ENCODE measurements at regions not wholly inside any gene's neighbourhood (a gene's known extent, or its start where the extent isn't known, plus 50 kb on each side); places are given as distances from the start of the nearest gene placed in this dataset.
"Not testable (repeated sequence)": the region's sequence is repeated elsewhere in the genome, so short reads cannot be mapped to it uniquely, and the experiment has no call there.

GRCh38 chr4:162852642-162853041 is 314.0 kb downstream of the NAF1 start:
- Histone ChIP-seq H2AFZ (ENCODE audit: low read depth, low read length, severe bottlenecking) (no peak overlapping the region), H3K27ac (ENCODE audit: low read depth, low read length) (no peak overlapping the region), H3K9ac (ENCODE audit: low read length) (no peak overlapping the region), H3K36me3 (ENCODE audit: low read length) (no peaks in the 10 kb centered on the region), H4K20me1 (ENCODE audit: low read depth, low read length) (no peaks in the 10 kb centered on the region), H3K79me2 (ENCODE audit: insufficient read depth, low read length) (no peaks in the 10 kb centered on the region), H3K4me3 (ENCODE audit: insufficient read depth, low read length, poor library complexity, severe bottlenecking) (no peak overlapping the region), H3K4me2 (ENCODE audit: low read depth, low read length, poor library complexity, severe bottlenecking) (no peak overlapping the region), H3F3A (ENCODE audit: insufficient read depth) (no peaks in the 10 kb centered on the region), H3K9me3 (ENCODE audit: insufficient read depth, low read length) (no peaks in the 10 kb centered on the region), H3K9me2 (replicated peaks; ENCODE audit: insufficient read depth, low read length) (no peaks in the 10 kb centered on the region), H3K27me3 (ENCODE audit: low read length) (no peaks in the 10 kb centered on the region)
- TF ChIP-seq CTCF (IDR thresholded peaks at IDR 0.05; ENCODE audit: insufficient read depth, low read length, poor library complexity, severe bottlenecking) (no peak), EZH2phosphoT487 (conservative IDR thresholded peaks at IDR 0.05; ENCODE audit: low read length) (no peak)

GRCh38 chr4:162851241-162851758 is 315.4 kb downstream of the NAF1 start:
- H3F3A ChIP-seq (ENCODE audit: insufficient read depth); H3K9me2 ChIP-seq (replicated peaks; ENCODE audit: insufficient read depth, low read length); H3K9me3 ChIP-seq (ENCODE audit: insufficient read depth, low read length); H3K27ac ChIP-seq (ENCODE audit: low read depth, low read length); H3K27me3 ChIP-seq (ENCODE audit: low read length); H3K36me3 ChIP-seq (ENCODE audit: low read length); H3K9ac ChIP-seq (ENCODE audit: low read length); H3K4me3 ChIP-seq (ENCODE audit: insufficient read depth, low read length, poor library complexity, severe bottlenecking); H3K79me2 ChIP-seq (ENCODE audit: insufficient read depth, low read length); H4K20me1 ChIP-seq (ENCODE audit: low read depth, low read length): not testable (repeated sequence)
- H2AFZ ChIP-seq (ENCODE audit: low read depth, low read length, severe bottlenecking), result peak overlapping the region; percentile 83
- peak overlapping the region; percentile 23 for H3K4me2 ChIP-seq (ENCODE audit: low read depth, low read length, poor library complexity, severe bottlenecking)

- no peak overlapping the region for H3K4me3 ChIP-seq (ENCODE audit: insufficient read depth, low read length, poor library complexity, severe bottlenecking)
- H4K20me1 ChIP-seq (ENCODE audit: low read depth, low read length), result no peaks in the 10 kb centered on the region
- no peak overlapping the region for H3K4me2 ChIP-seq (ENCODE audit: low read depth, low read length, poor library complexity, severe bottlenecking)
- no peak overlapping the region for H3K9ac ChIP-seq (ENCODE audit: low read length)
- no peaks in the 10 kb centered on the region for H3F3A ChIP-seq (ENCODE audit: insufficient read depth)
- no peaks in the 10 kb centered on the region for H3K79me2 ChIP-seq (ENCODE audit: insufficient read depth, low read length)
- no peaks in the 10 kb centered on the region for H3K9me2 ChIP-seq (replicated peaks; ENCODE audit: insufficient read depth, low read length)
- H3K27me3 ChIP-seq (ENCODE audit: low read length), result no peaks in the 10 kb centered on the region
- no peak for TF ChIP-seq CTCF (IDR thresholded peaks at IDR 0.05; ENCODE audit: insufficient read depth, low read length, poor library complexity, severe bottlenecking)
- no peak for TF ChIP-seq EZH2phosphoT487 (conservative IDR thresholded peaks at IDR 0.05; ENCODE audit: low read length)
- H2AFZ ChIP-seq (ENCODE audit: low read depth, low read length, severe bottlenecking), result no peak overlapping the region
- no peak overlapping the region for H3K27ac ChIP-seq (ENCODE audit: low read depth, low read length)
- no peaks in the 10 kb centered on the region for H3K9me3 ChIP-seq (ENCODE audit: insufficient read depth, low read length)
- H3K36me3 ChIP-seq (ENCODE audit: low read length), result no peaks in the 10 kb centered on the region
These were observed 316.8 kb downstream of the NAF1 start for GRCh38 chr4:162849937-162850336.

GRCh38 chr4:162847945-162848549 is 318.6 kb downstream of the NAF1 start:
- Histone ChIP-seq H3K9me3 (ENCODE audit: insufficient read depth, low read length) (no peaks in the 10 kb centered on the region), H3K27me3 (ENCODE audit: low read length) (no peaks in the 10 kb centered on the region), H4K20me1 (ENCODE audit: low read depth, low read length) (no peaks in the 10 kb centered on the region), H3K36me3 (ENCODE audit: low read length) (no peaks in the 10 kb centered on the region), H3K4me3 (ENCODE audit: insufficient read depth, low read length, poor library complexity, severe bottlenecking) (no peak overlapping the region), H2AFZ (ENCODE audit: low read depth, low read length, severe bottlenecking) (no peak overlapping the region), H3K27ac (ENCODE audit: low read depth, low read length) (no peak overlapping the region), H3F3A (ENCODE audit: insufficient read depth) (no peaks in the 10 kb centered on the region), H3K9ac (ENCODE audit: low read length) (no peak overlapping the region), H3K4me2 (ENCODE audit: low read depth, low read length, poor library complexity, severe bottlenecking) (no peak overlapping the region), H3K79me2 (ENCODE audit: insufficient read depth, low read length) (no peaks in the 10 kb centered on the region), H3K9me2 (replicated peaks; ENCODE audit: insufficient read depth, low read length) (no peaks in the 10 kb centered on the region)
- no peak for TF ChIP-seq CTCF (IDR thresholded peaks at IDR 0.05; ENCODE audit: insufficient read depth, low read length, poor library complexity, severe bottlenecking)
- TF ChIP-seq EZH2phosphoT487 (conservative IDR thresholded peaks at IDR 0.05; ENCODE audit: low read length), result no peak

All from SU-DHL-6 (cell line).